PC-9 (cell line): ENCODE measurements at regions not wholly inside any gene's neighbourhood (a gene's known extent, or its start where the extent isn't known, plus 50 kb on each side); places are given as distances from the start of the nearest gene placed in this dataset.

Source experiments
- CTCF ChIP-seq: fragments of 200-600 bp; sonication (generic); conservative IDR thresholded peaks from 2 replicates; pipeline ENCODE4 v1.6.1; 2017; ENCODE audit warnings: mixed run types, antibody characterized with exemption, mild to moderate bottlenecking, moderate library complexity
- EZH2 ChIP-seq: fragments of 200-600 bp; sonication (generic); IDR thresholded peaks from 2 replicates; pipeline ENCODE4 v1.8.0; 2017; ENCODE audit warnings: antibody characterized with exemption, low read depth

- no peak for TF ChIP-seq EZH2
- TF ChIP-seq CTCF: peak; percentile 42; the same call in 1 of the 2 replicates
Observed at GRCh38 chr5:109959652-109960051, 269.9 kb downstream of the MAN2A1 start.
